ENCODE measurements at regions not wholly inside any gene's neighbourhood (a gene's known extent, or its start where the extent isn't known, plus 50 kb on each side); places are given as distances from the start of the nearest gene placed in this dataset.

DNA sequence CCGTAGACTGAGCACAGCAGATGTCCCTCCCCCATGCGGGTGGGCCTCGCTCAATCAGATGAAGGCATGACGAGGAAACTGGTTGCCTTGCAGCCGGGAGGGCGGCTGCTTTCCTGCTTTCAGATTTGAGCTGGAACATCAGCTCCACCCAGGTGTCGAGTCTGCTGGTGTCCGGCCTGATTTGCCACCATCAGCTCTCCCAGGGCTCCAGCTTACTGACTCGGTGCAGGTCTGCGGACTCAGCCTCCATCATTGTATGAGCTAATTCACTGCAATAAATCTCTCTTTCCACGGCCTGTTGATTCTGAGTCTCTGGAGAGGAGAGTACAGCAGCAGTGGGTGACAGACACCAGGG lies 156.2 kb downstream of the KIF26A start:
- Histone ChIP-seq H2AFZ (ENCODE audit: low read depth, low read length, poor library complexity, severe bottlenecking) (no peak overlapping the region), H3K4me1 (ENCODE audit: control insufficient read depth in 1 of 2, insufficient read depth in 2 of 2, low read length in 2 of 2) (no peaks in the 10 kb centered on the region; a peak in 1 of 4 replicates), H3K79me2 (ENCODE audit: insufficient read depth, low read length) (no peaks in the 10 kb centered on the region), H4K20me1 (ENCODE audit: insufficient read depth) (no peaks in the 10 kb centered on the region), H3K4me2 (ENCODE audit: low read length) (no peak overlapping the region), H3K9ac (ENCODE audit: low read length) (no peak overlapping the region), H3K4me3 (replicated peaks in 1 of 2; ENCODE audit: low read depth in 1 of 2, low read length in 2 of 2) (no peak overlapping the region), H3K9me2 (ENCODE audit: insufficient read depth) (no peaks in the 10 kb centered on the region), H3K27ac (ENCODE audit: low read depth, low read length) (no peak overlapping the region), H3K27me3 (ENCODE audit: insufficient read depth, low read length) (no peaks in the 10 kb centered on the region), H3K9me3 (ENCODE audit: control insufficient read depth in 1 of 2, insufficient read depth in 1 of 2, low read depth in 1 of 2, low read length in 2 of 2) (no peaks in the 10 kb centered on the region), H3K36me3 (ENCODE audit: control insufficient read depth in 1 of 2, insufficient read depth in 2 of 2, low read length in 2 of 2) (no peaks in the 10 kb centered on the region)
- ChIA-PET POLR2A (no interaction called here), CTCF (interaction anchor here (1.8 kb wide), 1 partner anchor 270 kb away, joined by 6 read pairs; no protein-coding TSS in a partner anchor), RAD21 (ENCODE audit: low non-redundant PET in 1 of 2, low total read pairs in 2 of 2, uncharacterized antibody in 2 of 2, unreplicated experiment in 2 of 2) (no interaction called here)
- TF ChIP-seq EZH2phosphoT487 (IDR thresholded peaks at IDR 0.05; ENCODE audit: borderline replicate concordance) (no peak), FOSL1 (IDR thresholded peaks at IDR 0.05; ENCODE audit: low read depth) (no peak), EZH2 (IDR thresholded peaks at IDR 0.05) (no peak), CBX3 (IDR thresholded peaks at IDR 0.05; ENCODE audit: low read depth) (no peak)
- TF ChIP-seq, protein P1, sequence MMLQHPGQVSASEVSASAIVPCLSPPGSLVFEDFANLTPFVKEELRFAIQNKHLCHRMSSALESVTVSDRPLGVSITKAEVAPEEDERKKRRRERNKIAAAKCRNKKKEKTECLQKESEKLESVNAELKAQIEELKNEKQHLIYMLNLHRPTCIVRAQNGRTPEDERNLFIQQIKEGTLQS (IDR thresholded peaks at IDR 0.05), result no peak
- BruUV-seq (replicated peaks), result no TSS peak
- intact Hi-C loops (cut with micrococcal nuclease), result loop anchor here (1.0 kb wide), 1 partner anchor 156 kb away; the partner anchor contains the start of gene KIF26A
- ATAC-seq (no peak), DNase-seq (ENCODE audit: low read depth, low spot score) (no peak)

DNA sequence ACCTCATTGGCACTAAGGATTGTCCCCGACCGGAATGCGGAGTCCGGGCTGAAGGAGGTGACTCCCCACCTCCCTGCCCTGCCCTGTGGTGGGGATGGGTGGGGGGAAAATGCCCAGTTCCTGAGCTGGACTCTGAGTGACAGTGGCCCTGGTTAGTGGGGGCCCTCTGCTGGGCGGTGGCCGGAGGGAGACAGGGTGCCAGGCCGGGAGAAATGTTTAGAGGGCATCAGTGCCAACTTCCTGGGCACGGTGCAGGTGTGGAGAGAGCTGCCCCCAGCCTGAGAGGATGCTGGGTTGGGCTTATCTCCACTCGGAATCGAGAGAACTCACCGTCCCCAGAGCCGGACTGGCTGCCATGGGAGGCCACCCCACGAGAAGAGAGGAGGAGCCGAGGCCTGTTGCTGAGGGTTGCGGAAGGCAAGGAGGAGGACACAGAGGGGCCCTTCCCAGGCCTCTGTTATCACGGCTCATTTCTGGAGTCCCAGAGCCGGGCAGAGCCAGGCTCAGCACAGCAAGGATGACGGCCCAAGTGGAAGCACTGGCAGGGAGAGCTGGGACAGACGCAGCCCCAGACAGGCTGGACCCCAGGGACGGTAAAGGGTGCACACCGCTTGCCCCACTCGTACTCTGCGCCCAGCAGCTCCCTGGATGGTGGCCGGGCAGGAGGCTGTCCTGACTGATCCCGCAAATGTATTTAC lies 156.7 kb downstream of the KIF26A start:
- Histone ChIP-seq H3K27ac (ENCODE audit: low read depth, low read length) (no peak overlapping the region), H3K9me2 (ENCODE audit: insufficient read depth) (no peaks in the 10 kb centered on the region), H3K4me2 (ENCODE audit: low read length) (no peak overlapping the region), H3K9ac (ENCODE audit: low read length) (no peak overlapping the region), H3K9me3 (ENCODE audit: control insufficient read depth in 1 of 2, insufficient read depth in 1 of 2, low read depth in 1 of 2, low read length in 2 of 2) (no peaks in the 10 kb centered on the region), H2AFZ (ENCODE audit: low read depth, low read length, poor library complexity, severe bottlenecking) (no peak overlapping the region), H3K36me3 (ENCODE audit: control insufficient read depth in 1 of 2, insufficient read depth in 2 of 2, low read length in 2 of 2) (no peaks in the 10 kb centered on the region), H4K20me1 (ENCODE audit: insufficient read depth) (no peaks in the 10 kb centered on the region), H3K4me1 (ENCODE audit: control insufficient read depth in 1 of 2, insufficient read depth in 2 of 2, low read length in 2 of 2) (no peaks in the 10 kb centered on the region; a peak in 1 of 4 replicates), H3K79me2 (ENCODE audit: insufficient read depth, low read length) (no peaks in the 10 kb centered on the region), H3K4me3 (replicated peaks in 1 of 2; ENCODE audit: low read depth in 1 of 2, low read length in 2 of 2) (no peak overlapping the region), H3K27me3 (ENCODE audit: insufficient read depth, low read length) (no peaks in the 10 kb centered on the region)
- 0 out of 2 replicates have a peak, but pooled peaks have one; percentile 35 for ATAC-seq
- ChIA-PET CTCF (interaction anchor here (1.8 kb wide), 1 partner anchor 269 kb away, joined by 6 read pairs; no protein-coding TSS in a partner anchor), POLR2A (no interaction called here), RAD21 (ENCODE audit: low non-redundant PET in 1 of 2, low total read pairs in 2 of 2, uncharacterized antibody in 2 of 2, unreplicated experiment in 2 of 2) (no interaction called here)
- TF ChIP-seq, protein P2, sequence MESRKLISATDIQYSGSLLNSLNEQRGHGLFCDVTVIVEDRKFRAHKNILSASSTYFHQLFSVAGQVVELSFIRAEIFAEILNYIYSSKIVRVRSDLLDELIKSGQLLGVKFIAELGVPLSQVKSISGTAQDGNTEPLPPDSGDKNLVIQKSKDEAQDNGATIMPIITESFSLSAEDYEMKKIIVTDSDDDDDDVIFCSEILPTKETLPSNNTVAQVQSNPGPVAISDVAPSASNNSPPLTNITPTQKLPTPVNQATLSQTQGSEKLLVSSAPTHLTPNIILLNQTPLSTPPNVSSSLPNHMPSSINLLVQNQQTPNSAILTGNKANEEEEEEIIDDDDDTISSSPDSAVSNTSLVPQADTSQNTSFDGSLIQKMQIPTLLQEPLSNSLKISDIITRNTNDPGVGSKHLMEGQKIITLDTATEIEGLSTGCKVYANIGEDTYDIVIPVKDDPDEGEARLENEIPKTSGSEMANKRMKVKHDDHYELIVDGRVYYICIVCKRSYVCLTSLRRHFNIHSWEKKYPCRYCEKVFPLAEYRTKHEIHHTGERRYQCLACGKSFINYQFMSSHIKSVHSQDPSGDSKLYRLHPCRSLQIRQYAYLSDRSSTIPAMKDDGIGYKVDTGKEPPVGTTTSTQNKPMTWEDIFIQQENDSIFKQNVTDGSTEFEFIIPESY (IDR thresholded peaks at IDR 0.05; ENCODE audit: extremely low read depth, insufficient replicate concordance, low read length), result no peak
- TF ChIP-seq EGR1 (IDR thresholded peaks at IDR 0.05; ENCODE audit: low read depth) (no peak), RAD21 (IDR thresholded peaks at IDR 0.05; ENCODE audit: low read depth) (peak; percentile 34; the same call in 1 of the 2 replicates)
- intact Hi-C loops (cut with micrococcal nuclease), result loop anchor here (1.0 kb wide), 1 partner anchor 157 kb away; the partner anchor contains the start of gene KIF26A
- BruUV-seq (replicated peaks), result no TSS peak
- no peak for DNase-seq (ENCODE audit: low read depth, low spot score)
